Suprapubic skin (tissue), 4 donors: ENCODE measurements at regions not wholly inside any gene's neighbourhood (a gene's known extent, or its start where the extent isn't known, plus 50 kb on each side); places are given as distances from the start of the nearest gene placed in this dataset.

Experiments
- DNase-seq, 2 donors: peaks; one replicate each; pipeline ENCODE4 v3.0.0-alpha.2; 2019; ENCODE audit warnings: low spot score in 2 of 2
- H3K27ac ChIP-seq: fragments of 200-600 bp; sonication (generic); one replicate; pipeline ENCODE4 v1.5.1; 2019
- H3K27me3 ChIP-seq: fragments of 200-600 bp; sonication (generic); one replicate; pipeline ENCODE4 v1.5.1; 2019
- H3K36me3 ChIP-seq: fragments of 200-600 bp; sonication (generic); one replicate; pipeline ENCODE4 v1.5.1; 2019
- H3K4me1 ChIP-seq: fragments of 200-600 bp; sonication (generic); one replicate; pipeline ENCODE4 v1.5.1; 2019
- H3K4me3 ChIP-seq: fragments of 200-600 bp; sonication (generic); one replicate; pipeline ENCODE4 v1.5.1; 2019; ENCODE audit warnings: mild to moderate bottlenecking
- H3K9me3 ChIP-seq: fragments of 200-600 bp; sonication (generic); one replicate; pipeline ENCODE4 v1.5.1; 2019
- CTCF ChIP-seq, 2 donors: fragments of 200-600 bp in 1 of 2; fragments of 450-650 bp in 1 of 2; sonication (generic) in 1 of 2; IDR thresholded peaks; one replicate each; pipeline ENCODE4 v1.5.1; 2016 to 2019; ENCODE audit warnings: antibody characterized with exemption in 2 of 2, mild to moderate bottlenecking in 1 of 2, moderate library complexity in 1 of 2
- EP300 ChIP-seq: sonication (generic); formaldehyde crosslinking; IDR thresholded peaks from one replicate; pipeline ENCODE4 v1.6.1; 2017; ENCODE audit warnings: antibody characterized with exemption
- POLR2A ChIP-seq, 2 donors: fragments of 450-650 bp; IDR thresholded peaks; one replicate each; pipeline ENCODE4 v1.6.1; 2017; ENCODE audit warnings: antibody characterized with exemption in 2 of 2, mild to moderate bottlenecking in 2 of 2, moderate library complexity in 2 of 2
- POLR2AphosphoS5 ChIP-seq, 3 donors: sonication (generic); formaldehyde crosslinking; IDR thresholded peaks; one replicate each; pipeline ENCODE4 v1.6.1; 2017; ENCODE audit warnings: antibody characterized with exemption in 3 of 3
- WGBS: methylation state at CpG from one replicate; pipeline ENCODE4 v1.1.5; 2018; 5-methylcytosine and 5-hydroxymethylcytosine counted together

GRCh38 chr13:78909276-78909675 lies 250.3 kb upstream of the OBI1 start:
- no peak for DNase-seq
- Histone ChIP-seq H3K27me3 (no peaks in the 10 kb centered on the region), H3K4me1 (no peaks in the 10 kb centered on the region), H3K36me3 (no peaks in the 10 kb centered on the region), H3K4me3 (no peak overlapping the region), H3K9me3 (no peaks in the 10 kb centered on the region), H3K27ac (no peak overlapping the region)
- 37% methylated on average over 4 of the region's 4 CpGs for WGBS
- TF ChIP-seq POLR2AphosphoS5 (IDR thresholded peaks at IDR 0.05) (no peak), POLR2A (IDR thresholded peaks at IDR 0.05) (no peak), CTCF (IDR thresholded peaks at IDR 0.05) (no peak), EP300 (no peak)

- Histone ChIP-seq H3K9me3 (no peaks in the 10 kb centered on the region), H3K36me3 (no peaks in the 10 kb centered on the region), H3K27me3 (no peaks in the 10 kb centered on the region), H3K27ac (no peak overlapping the region), H3K4me3 (no peak overlapping the region), H3K4me1 (no peaks in the 10 kb centered on the region)
- TF ChIP-seq POLR2A (IDR thresholded peaks at IDR 0.05), result no peak
- TF ChIP-seq CTCF (IDR thresholded peaks at IDR 0.05), result no peak
- no peak for TF ChIP-seq EP300
- TF ChIP-seq POLR2AphosphoS5 (IDR thresholded peaks at IDR 0.05), result no peak
- WGBS, result 57% methylated on average over 5 of the region's 5 CpGs
- DNase-seq, result no peak
These were observed 248.1 kb upstream of the OBI1 start for GRCh38 chr13:78907006-78907405.

GRCh38 chr13:78897200-78897599 lies 238.2 kb upstream of the OBI1 start:
- DNase-seq, result no peak
- Histone ChIP-seq H3K27ac (no peak overlapping the region), H3K9me3 (peaks cover 3% of the 10 kb centered on the region), H3K27me3 (no peaks in the 10 kb centered on the region), H3K4me3 (no peak overlapping the region), H3K4me1 (no peaks in the 10 kb centered on the region), H3K36me3 (no peaks in the 10 kb centered on the region)
- WGBS, result 38% methylated on average over 2 of the region's 2 CpGs
- no peak for TF ChIP-seq POLR2A (IDR thresholded peaks at IDR 0.05)

- TF ChIP-seq EP300, result no peak
- no peak for TF ChIP-seq POLR2AphosphoS5 (IDR thresholded peaks at IDR 0.05)
- TF ChIP-seq CTCF (IDR thresholded peaks at IDR 0.05), result no peak
- no peak for TF ChIP-seq POLR2A (IDR thresholded peaks at IDR 0.05)
- no peaks in the 10 kb centered on the region for H3K9me3 ChIP-seq
These were observed 225.6 kb upstream of the OBI1 start for GRCh38 chr13:78884571-78884970.

GRCh38 chr13:78881751-78882150 lies 222.8 kb upstream of the OBI1 start:
- DNase-seq, result no peak
- no peaks in the 10 kb centered on the region for H3K27me3 ChIP-seq
- TF ChIP-seq CTCF (IDR thresholded peaks at IDR 0.05), result no peak
- no peak for TF ChIP-seq POLR2AphosphoS5 (IDR thresholded peaks at IDR 0.05)
- TF ChIP-seq EP300, result no peak
- TF ChIP-seq POLR2A (IDR thresholded peaks at IDR 0.05), result no peak
- H3K9me3 ChIP-seq, result no peaks in the 10 kb centered on the region
- H3K4me3 ChIP-seq, result no peak overlapping the region
- no peaks in the 10 kb centered on the region for H3K4me1 ChIP-seq
- H3K27ac ChIP-seq, result no peak overlapping the region
- no peaks in the 10 kb centered on the region for H3K36me3 ChIP-seq

More at GRCh38 chr13:78884571-78884970, 225.6 kb upstream of the OBI1 start:
- Histone ChIP-seq H3K4me1 (no peaks in the 10 kb centered on the region), H3K4me3 (no peak overlapping the region), H3K36me3 (no peaks in the 10 kb centered on the region), H3K27ac (no peak overlapping the region), H3K27me3 (no peaks in the 10 kb centered on the region)
- no peak for DNase-seq

- Histone ChIP-seq H3K9me3 (no peaks in the 10 kb centered on the region), H3K27ac (no peak overlapping the region), H3K4me1 (no peaks in the 10 kb centered on the region), H3K27me3 (no peaks in the 10 kb centered on the region), H3K4me3 (no peak overlapping the region), H3K36me3 (no peaks in the 10 kb centered on the region)
- 74% methylated on average over 3 of the region's 3 CpGs for WGBS
- no peak for DNase-seq
- no peak for TF ChIP-seq POLR2AphosphoS5 (IDR thresholded peaks at IDR 0.05)
- no peak for TF ChIP-seq CTCF (IDR thresholded peaks at IDR 0.05)
- TF ChIP-seq EP300, result no peak
These were observed 222.1 kb upstream of the OBI1 start for GRCh38 chr13:78881054-78881453.
